ENCODE measurements at regions not wholly inside any gene's neighbourhood (a gene's known extent, or its start where the extent isn't known, plus 50 kb on each side); places are given as distances from the start of the nearest gene placed in this dataset.

DNA sequence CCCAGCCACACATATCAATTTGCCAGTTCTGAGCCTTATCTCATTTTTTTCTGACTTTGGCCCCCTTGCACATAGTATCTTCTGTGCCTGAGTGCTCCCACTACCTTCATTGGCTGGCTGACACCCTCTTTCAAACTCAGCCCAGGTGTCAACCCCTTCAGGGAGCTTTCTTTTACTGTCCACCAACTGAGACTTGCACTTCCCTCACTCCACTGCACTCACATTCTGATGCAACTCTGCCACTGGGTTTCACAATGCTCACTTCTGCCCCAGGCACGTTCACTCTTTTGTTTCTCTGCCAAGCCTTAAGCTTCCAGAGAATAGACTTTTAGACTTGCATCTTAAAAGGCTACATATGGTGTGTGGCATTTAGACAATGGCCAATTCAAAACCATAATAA is 101.5 kb upstream of the CBLB start:
- H3K18ac ChIP-seq (ENCODE audit: low read length), result no peak overlapping the region
- WGBS, 2 donors (ENCODE audit: extremely low coverage in 2 of 2, insufficient read length in 2 of 2, insufficient replicate concordance in 1 of 2), result no CpG with 5 or more reads among the region's 1 CpG
- H3K4me3 ChIP-seq (ENCODE audit: low read length in 2 of 2), result no peak overlapping the region
- no peak overlapping the region for H2BK5ac ChIP-seq (ENCODE audit: low read length)
- no peak for DNase-seq (ENCODE audit: low spot score)
- no peak overlapping the region for H2BK12ac ChIP-seq (ENCODE audit: low read length)
- no peak overlapping the region for H3K4ac ChIP-seq (ENCODE audit: low read length)
- H3K4me2 ChIP-seq (ENCODE audit: insufficient read depth, low read length, poor library complexity, severe bottlenecking), result no peak overlapping the region
- no peak overlapping the region for H2BK15ac ChIP-seq (ENCODE audit: low read length)
- no peaks in the 10 kb centered on the region for H3K36me3 ChIP-seq (replicated peaks in 1 of 2; ENCODE audit: control insufficient read depth in 2 of 2, insufficient read depth in 2 of 2, low read length in 2 of 2)
- H3K79me1 ChIP-seq (ENCODE audit: low read depth, low read length), result no peaks in the 10 kb centered on the region
- no peak overlapping the region for H2AK5ac ChIP-seq (ENCODE audit: low read depth, low read length)
- H2BK120ac ChIP-seq (ENCODE audit: low read depth, low read length), result no peak overlapping the region
- no peak overlapping the region for H4K91ac ChIP-seq (ENCODE audit: low read depth, low read length, poor library complexity)
- H4K8ac ChIP-seq (ENCODE audit: low read depth, low read length), result no peak overlapping the region
- H2AFZ ChIP-seq (ENCODE audit: low read length), result peak overlapping the region; percentile 58
- no peak overlapping the region for H3K27ac ChIP-seq (replicated peaks; ENCODE audit: low read length)
- no peaks in the 10 kb centered on the region for H3K9me3 ChIP-seq (replicated peaks in 1 of 2; ENCODE audit: control insufficient read depth in 2 of 2, insufficient read depth in 1 of 2, low read depth in 1 of 2, low read length in 2 of 2)
- no peak overlapping the region for H3K23ac ChIP-seq (ENCODE audit: low read depth, low read length, poor library complexity)
- no peaks in the 10 kb centered on the region for H3K4me1 ChIP-seq (ENCODE audit: control insufficient read depth in 2 of 2, insufficient read depth in 1 of 2, low read depth in 1 of 2, low read length in 2 of 2)
- no peaks in the 10 kb centered on the region for H3K27me3 ChIP-seq (ENCODE audit: control insufficient read depth in 3 of 3, insufficient read depth in 3 of 3, low read depth in 1 of 3, low read length in 3 of 3)
- no peak overlapping the region for H3K14ac ChIP-seq (ENCODE audit: low read length)
- H3K9ac ChIP-seq (ENCODE audit: low read depth, low read length, poor library complexity), result no peak overlapping the region

DNA sequence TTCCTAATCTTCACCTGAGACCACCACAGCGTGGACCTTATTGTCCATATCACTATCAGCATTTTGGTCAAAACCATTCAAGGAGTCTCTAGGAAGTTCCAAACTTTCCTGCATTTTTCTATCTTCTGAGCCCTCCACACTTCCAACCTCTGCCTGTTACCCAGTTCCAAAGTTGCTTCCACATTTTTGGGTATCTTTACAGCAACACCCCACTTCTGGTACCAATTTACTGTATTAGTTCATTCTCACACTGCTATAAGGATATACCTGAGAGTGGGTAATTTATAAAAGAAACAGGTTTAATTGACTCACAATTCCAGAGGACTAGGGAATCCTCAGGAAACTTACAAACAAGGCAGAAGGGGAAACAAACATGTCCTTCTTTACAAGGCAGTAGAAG is 103.3 kb upstream of the CBLB start:
- H3K27me3 ChIP-seq (ENCODE audit: control insufficient read depth in 3 of 3, insufficient read depth in 3 of 3, low read depth in 1 of 3, low read length in 3 of 3), result no peaks in the 10 kb centered on the region
- H2AFZ ChIP-seq (ENCODE audit: low read length), result no peak overlapping the region
- no peak overlapping the region for H2BK120ac ChIP-seq (ENCODE audit: low read depth, low read length)
- no peak overlapping the region for H4K91ac ChIP-seq (ENCODE audit: low read depth, low read length, poor library complexity)
- no CpG with 5 or more reads among the region's 1 CpG for WGBS, 2 donors (ENCODE audit: extremely low coverage in 2 of 2, insufficient read length in 2 of 2, insufficient replicate concordance in 1 of 2)
- no peak overlapping the region for H2BK5ac ChIP-seq (ENCODE audit: low read length)
- no peaks in the 10 kb centered on the region for H3K36me3 ChIP-seq (replicated peaks in 1 of 2; ENCODE audit: control insufficient read depth in 2 of 2, insufficient read depth in 2 of 2, low read length in 2 of 2)
- no peak overlapping the region for H3K9ac ChIP-seq (ENCODE audit: low read depth, low read length, poor library complexity)
- H3K4me3 ChIP-seq (ENCODE audit: low read length in 2 of 2), result no peak overlapping the region
- H3K4ac ChIP-seq (ENCODE audit: low read length), result no peak overlapping the region
- H3K9me3 ChIP-seq (replicated peaks in 1 of 2; ENCODE audit: control insufficient read depth in 2 of 2, insufficient read depth in 1 of 2, low read depth in 1 of 2, low read length in 2 of 2), result no peaks in the 10 kb centered on the region
- H2AK5ac ChIP-seq (ENCODE audit: low read depth, low read length), result no peak overlapping the region
- no peak overlapping the region for H2BK12ac ChIP-seq (ENCODE audit: low read length)
- DNase-seq (ENCODE audit: low spot score), result no peak
- H3K14ac ChIP-seq (ENCODE audit: low read length), result no peak overlapping the region
- no peaks in the 10 kb centered on the region for H3K79me1 ChIP-seq (ENCODE audit: low read depth, low read length)
- H2BK15ac ChIP-seq (ENCODE audit: low read length), result no peak overlapping the region
- H3K27ac ChIP-seq (replicated peaks; ENCODE audit: low read length), result no peak overlapping the region
- H3K4me1 ChIP-seq (ENCODE audit: control insufficient read depth in 2 of 2, insufficient read depth in 1 of 2, low read depth in 1 of 2, low read length in 2 of 2), result no peaks in the 10 kb centered on the region
- H3K4me2 ChIP-seq (ENCODE audit: insufficient read depth, low read length, poor library complexity, severe bottlenecking), result no peak overlapping the region
- no peak overlapping the region for H3K23ac ChIP-seq (ENCODE audit: low read depth, low read length, poor library complexity)
- H4K8ac ChIP-seq (ENCODE audit: low read depth, low read length), result no peak overlapping the region
- H3K18ac ChIP-seq (ENCODE audit: low read length), result no peak overlapping the region

DNA sequence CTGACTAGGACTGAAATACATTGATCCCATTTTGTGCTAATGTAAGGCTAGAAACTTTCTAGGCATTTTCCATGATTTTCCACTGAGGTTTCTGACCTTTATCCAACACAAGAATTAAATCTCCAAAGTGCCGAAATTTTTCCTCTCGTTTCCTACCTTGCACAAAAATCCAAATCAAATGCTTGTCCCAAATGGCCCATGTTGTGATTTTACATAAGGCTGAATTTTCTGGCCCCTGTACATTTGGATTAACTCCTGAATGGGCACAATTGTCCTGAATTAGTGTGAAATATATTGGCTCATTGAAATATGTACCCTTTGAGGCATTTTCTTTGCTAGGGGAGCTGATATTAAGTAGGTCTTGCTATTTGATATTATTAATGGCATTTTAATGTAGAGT is 105.6 kb upstream of the CBLB start:
- Histone ChIP-seq H3K27ac (replicated peaks; ENCODE audit: low read length) (no peak overlapping the region), H2BK5ac (ENCODE audit: low read length) (no peak overlapping the region), H3K4me3 (ENCODE audit: low read length in 2 of 2) (no peak overlapping the region), H3K4me2 (ENCODE audit: insufficient read depth, low read length, poor library complexity, severe bottlenecking) (no peak overlapping the region), H3K4ac (ENCODE audit: low read length) (no peak overlapping the region), H2AK5ac (ENCODE audit: low read depth, low read length) (no peak overlapping the region), H2BK120ac (ENCODE audit: low read depth, low read length) (no peak overlapping the region), H3K4me1 (ENCODE audit: control insufficient read depth in 2 of 2, insufficient read depth in 1 of 2, low read depth in 1 of 2, low read length in 2 of 2) (no peaks in the 10 kb centered on the region), H4K8ac (ENCODE audit: low read depth, low read length) (no peak overlapping the region), H4K91ac (ENCODE audit: low read depth, low read length, poor library complexity) (no peak overlapping the region), H3K79me1 (ENCODE audit: low read depth, low read length) (no peaks in the 10 kb centered on the region), H2BK15ac (ENCODE audit: low read length) (no peak overlapping the region), H3K23ac (ENCODE audit: low read depth, low read length, poor library complexity) (no peak overlapping the region), H3K14ac (ENCODE audit: low read length) (no peak overlapping the region), H3K9me3 (replicated peaks in 1 of 2; ENCODE audit: control insufficient read depth in 2 of 2, insufficient read depth in 1 of 2, low read depth in 1 of 2, low read length in 2 of 2) (no peaks in the 10 kb centered on the region), H3K18ac (ENCODE audit: low read length) (no peak overlapping the region), H3K9ac (ENCODE audit: low read depth, low read length, poor library complexity) (no peak overlapping the region), H3K36me3 (replicated peaks in 1 of 2; ENCODE audit: control insufficient read depth in 2 of 2, insufficient read depth in 2 of 2, low read length in 2 of 2) (no peaks in the 10 kb centered on the region), H2AFZ (ENCODE audit: low read length) (no peak overlapping the region), H2BK12ac (ENCODE audit: low read length) (no peak overlapping the region), H3K27me3 (ENCODE audit: control insufficient read depth in 3 of 3, insufficient read depth in 3 of 3, low read depth in 1 of 3, low read length in 3 of 3) (no peaks in the 10 kb centered on the region)
- WGBS, 2 donors (ENCODE audit: extremely low coverage in 2 of 2, insufficient read length in 2 of 2, insufficient replicate concordance in 1 of 2), result no CpG with 5 or more reads among the region's 2 CpGs
- no peak for DNase-seq (ENCODE audit: low spot score)

DNA sequence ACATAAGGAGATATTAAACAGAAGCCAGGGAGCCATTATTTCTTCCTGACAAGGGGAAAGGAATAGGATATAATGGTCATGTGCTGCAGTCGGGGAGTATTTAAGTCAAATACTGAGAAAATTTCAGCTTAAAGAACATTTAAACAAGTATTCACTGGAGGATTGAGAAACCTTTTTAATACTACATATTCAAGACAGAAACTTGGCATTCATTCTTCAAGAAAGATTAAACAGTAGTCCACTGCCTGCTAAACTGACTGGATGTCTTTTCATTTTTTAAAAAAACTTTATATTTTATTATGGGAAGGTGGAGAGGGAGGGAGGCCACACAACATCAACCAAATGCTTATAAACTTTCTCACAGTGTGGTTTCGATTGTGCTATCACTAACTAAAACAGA is 107.4 kb upstream of the CBLB start:
- Histone ChIP-seq H2BK5ac (ENCODE audit: low read length) (no peak overlapping the region), H3K79me1 (ENCODE audit: low read depth, low read length) (no peaks in the 10 kb centered on the region), H2BK120ac (ENCODE audit: low read depth, low read length) (no peak overlapping the region), H2BK15ac (ENCODE audit: low read length) (no peak overlapping the region), H2AFZ (ENCODE audit: low read length) (no peak overlapping the region), H2BK12ac (ENCODE audit: low read length) (no peak overlapping the region), H3K9me3 (replicated peaks in 1 of 2; ENCODE audit: control insufficient read depth in 2 of 2, insufficient read depth in 1 of 2, low read depth in 1 of 2, low read length in 2 of 2) (no peaks in the 10 kb centered on the region), H3K4me1 (ENCODE audit: control insufficient read depth in 2 of 2, insufficient read depth in 1 of 2, low read depth in 1 of 2, low read length in 2 of 2) (no peaks in the 10 kb centered on the region), H3K4me2 (ENCODE audit: insufficient read depth, low read length, poor library complexity, severe bottlenecking) (no peak overlapping the region), H3K4ac (ENCODE audit: low read length) (no peak overlapping the region), H4K91ac (ENCODE audit: low read depth, low read length, poor library complexity) (no peak overlapping the region), H3K4me3 (ENCODE audit: low read length in 2 of 2) (no peak overlapping the region), H4K8ac (ENCODE audit: low read depth, low read length) (no peak overlapping the region), H3K18ac (ENCODE audit: low read length) (no peak overlapping the region), H3K14ac (ENCODE audit: low read length) (no peak overlapping the region), H3K27me3 (ENCODE audit: control insufficient read depth in 3 of 3, insufficient read depth in 3 of 3, low read depth in 1 of 3, low read length in 3 of 3) (no peaks in the 10 kb centered on the region), H3K36me3 (replicated peaks in 1 of 2; ENCODE audit: control insufficient read depth in 2 of 2, insufficient read depth in 2 of 2, low read length in 2 of 2) (no peaks in the 10 kb centered on the region), H3K23ac (ENCODE audit: low read depth, low read length, poor library complexity) (no peak overlapping the region), H2AK5ac (ENCODE audit: low read depth, low read length) (no peak overlapping the region), H3K9ac (ENCODE audit: low read depth, low read length, poor library complexity) (no peak overlapping the region), H3K27ac (replicated peaks; ENCODE audit: low read length) (no peak overlapping the region)
- WGBS, 2 donors (ENCODE audit: extremely low coverage in 2 of 2, insufficient read length in 2 of 2, insufficient replicate concordance in 1 of 2), result no CpG with 5 or more reads among the region's 2 CpGs
- DNase-seq (ENCODE audit: low spot score), result no peak

All from neuronal stem cell (in vitro differentiated cells).